NCI-H510A treated with DMSO at 0.1 percent for 48 hours (cell line): ENCODE measurements at regions not wholly inside any gene's neighbourhood (a gene's known extent, or its start where the extent isn't known, plus 50 kb on each side); places are given as distances from the start of the nearest gene placed in this dataset.
"Not testable (repeated sequence)": the region's sequence is repeated elsewhere in the genome, so short reads cannot be mapped to it uniquely, and the experiment has no call there.

Experiments
- DNase-seq: peaks from one replicate; lab custom pipeline; 2025; lab: John Stamatoyannopoulos, UW

DNA sequence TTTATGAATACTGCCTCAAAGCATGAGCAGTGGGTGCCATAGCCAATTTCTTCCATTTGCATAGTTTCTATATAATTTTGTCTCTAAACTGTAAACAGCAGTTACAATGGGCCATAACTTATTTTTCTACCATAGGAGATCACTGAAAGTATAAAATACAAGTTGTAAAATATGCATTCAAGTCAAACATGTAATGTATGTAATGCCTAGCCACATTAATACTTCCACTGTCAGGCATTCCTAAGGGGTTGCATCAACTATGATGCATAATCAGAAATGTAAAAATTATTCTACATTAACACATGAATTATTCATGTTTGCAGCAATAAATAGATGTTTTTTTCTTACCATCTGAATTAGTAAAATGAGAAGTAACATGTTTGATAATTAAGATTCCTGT lies 560.3 kb upstream of the ZP4 start:
- no peak for DNase-seq

DNA sequence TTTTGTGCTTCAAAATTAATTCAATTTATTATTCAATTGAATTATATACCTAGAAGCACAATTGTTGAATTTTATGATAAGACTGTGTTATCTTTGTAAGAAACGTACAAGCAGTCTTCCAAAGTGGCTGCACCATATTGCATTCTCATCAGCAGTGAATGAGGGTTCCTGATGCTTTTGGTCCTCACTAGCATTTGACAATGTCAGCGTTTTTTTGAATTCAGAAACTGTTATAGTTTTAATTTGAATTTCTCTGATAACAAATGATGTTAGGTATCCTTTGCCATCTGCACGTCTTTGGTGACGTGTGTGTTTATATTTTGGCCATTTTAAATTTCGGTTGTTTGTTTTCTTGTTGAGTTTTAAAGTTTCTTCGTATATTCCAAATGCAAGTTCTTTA lies 553.0 kb upstream of the ZP4 start:
- no peak for DNase-seq

DNA sequence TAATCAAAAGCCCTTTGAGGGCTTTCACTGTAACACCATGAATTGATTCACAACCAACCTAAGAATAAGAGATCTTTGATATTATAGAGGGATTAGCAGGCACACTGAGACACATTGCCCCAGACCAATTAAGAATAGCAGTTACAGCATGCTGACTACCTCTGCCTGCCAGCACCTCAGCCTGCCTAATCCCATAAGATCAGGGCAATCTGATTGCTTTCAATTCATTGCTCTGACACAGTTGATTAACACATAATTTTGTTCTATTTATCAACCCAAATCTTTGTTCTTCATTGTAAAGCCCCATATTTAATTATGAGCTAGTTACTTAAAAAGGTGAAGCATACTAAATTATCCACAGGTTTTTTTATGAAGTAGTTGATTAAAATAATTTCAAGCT lies 548.8 kb upstream of the ZP4 start:
- no peak for DNase-seq

GRCh38 chr1:238438311-238439270 lies 547.9 kb upstream of the ZP4 start:
- DNase-seq, result no peak

DNA sequence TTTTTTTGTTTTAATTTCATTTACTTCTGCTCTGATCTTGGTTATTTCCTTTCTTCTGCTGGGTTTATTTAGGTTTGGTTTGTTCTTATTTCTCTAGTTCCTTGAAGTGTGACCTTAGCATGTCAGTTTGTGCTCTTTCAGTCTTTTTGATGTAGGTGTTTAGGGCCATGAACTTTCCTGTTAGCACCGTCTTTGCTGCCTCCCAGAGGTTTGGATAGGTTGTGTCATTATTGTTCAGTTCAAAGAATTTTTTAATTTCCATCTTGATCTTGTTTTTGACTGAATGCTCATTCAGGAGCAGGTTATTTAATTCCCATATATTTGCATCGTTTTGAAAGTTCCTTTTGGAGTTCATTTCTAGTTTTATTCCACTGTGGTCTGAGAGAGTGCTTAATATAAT lies 539.0 kb upstream of the ZP4 start:
- DNase-seq, result not testable (repeated sequence)

DNA sequence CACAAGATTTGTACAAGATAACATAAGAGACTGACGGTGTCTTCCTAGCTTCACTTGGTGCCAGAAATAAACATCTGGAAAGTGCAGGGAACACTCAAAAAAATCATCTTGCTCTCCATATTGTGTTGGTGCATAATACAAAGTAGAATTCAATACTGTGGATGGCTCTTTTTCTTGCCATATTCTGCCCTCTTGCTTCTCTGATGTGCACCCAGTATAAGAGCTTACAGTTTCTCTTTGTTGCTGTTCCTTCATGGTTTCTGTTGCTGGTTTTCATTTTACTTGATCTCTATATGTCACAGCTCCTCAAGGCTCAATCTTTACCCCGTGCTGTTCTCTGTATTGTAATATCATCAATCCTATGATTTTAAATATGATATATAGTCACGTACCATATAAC lies 528.5 kb upstream of the ZP4 start:
- DNase-seq, result no peak

- DNase-seq, result no peak
Observed at GRCh38 chr1:238409932-238410331, 519.2 kb upstream of the ZP4 start.

GRCh38 chr1:238409191-238409850 lies 518.6 kb upstream of the ZP4 start:
- DNase-seq, result no peak

DNA sequence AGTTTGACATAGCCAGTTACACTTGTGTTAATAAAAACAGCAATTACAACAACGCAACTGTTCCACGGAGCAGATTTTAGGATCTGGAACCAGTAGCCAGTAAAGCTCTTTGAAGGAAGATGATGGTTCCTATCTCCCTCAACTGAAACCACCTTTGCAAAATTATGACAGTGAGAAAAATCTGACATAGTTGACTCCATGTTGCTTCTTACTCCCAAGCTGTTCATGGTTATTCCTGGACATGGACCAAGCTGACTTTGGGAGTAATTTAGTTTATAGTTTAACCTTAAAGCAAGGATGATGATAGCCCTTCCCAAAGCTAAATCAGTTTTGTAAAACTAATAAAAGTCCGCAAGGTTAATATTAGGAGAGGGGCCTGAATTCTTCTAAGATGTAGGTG lies 518.0 kb upstream of the ZP4 start:
- no peak for DNase-seq

DNA sequence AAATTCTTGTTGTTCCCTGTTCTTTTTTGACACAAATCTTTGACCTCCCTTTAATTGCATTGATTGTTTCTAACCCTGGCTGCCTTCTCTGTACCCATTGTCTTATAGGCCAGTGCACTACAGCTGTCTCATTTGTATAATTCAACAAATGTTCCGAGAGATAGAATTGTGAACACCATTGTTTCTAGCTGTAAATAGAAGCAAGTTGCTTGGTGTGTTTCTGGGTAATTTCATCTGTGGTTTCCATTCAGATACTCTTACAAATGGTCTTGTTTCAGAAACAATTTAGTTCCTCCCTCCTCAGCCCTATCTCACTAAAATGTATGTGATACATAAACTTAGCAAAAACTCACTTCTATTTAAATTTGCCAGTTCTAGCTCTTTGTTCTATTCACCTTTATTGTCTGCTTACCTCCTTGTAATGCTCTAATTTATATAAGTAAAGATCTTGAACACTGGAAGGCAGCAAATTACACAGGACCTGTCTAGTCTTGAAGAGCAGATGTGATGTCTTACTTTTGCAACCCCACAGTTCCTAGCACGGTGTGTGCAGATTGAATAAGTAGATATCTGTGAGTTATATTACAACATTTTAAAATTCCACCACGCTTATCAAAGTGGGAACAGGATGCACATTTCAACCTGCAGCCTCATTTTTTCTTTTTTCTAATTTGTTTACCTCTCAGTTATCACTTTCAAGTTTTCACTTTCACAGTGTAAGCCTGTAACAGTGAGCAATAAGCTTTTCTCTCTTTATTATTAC lies 515.6 kb upstream of the ZP4 start:
- DNase-seq, result no peak

GRCh38 chr1:238404921-238405320 lies 514.2 kb upstream of the ZP4 start:
- no peak for DNase-seq

DNA sequence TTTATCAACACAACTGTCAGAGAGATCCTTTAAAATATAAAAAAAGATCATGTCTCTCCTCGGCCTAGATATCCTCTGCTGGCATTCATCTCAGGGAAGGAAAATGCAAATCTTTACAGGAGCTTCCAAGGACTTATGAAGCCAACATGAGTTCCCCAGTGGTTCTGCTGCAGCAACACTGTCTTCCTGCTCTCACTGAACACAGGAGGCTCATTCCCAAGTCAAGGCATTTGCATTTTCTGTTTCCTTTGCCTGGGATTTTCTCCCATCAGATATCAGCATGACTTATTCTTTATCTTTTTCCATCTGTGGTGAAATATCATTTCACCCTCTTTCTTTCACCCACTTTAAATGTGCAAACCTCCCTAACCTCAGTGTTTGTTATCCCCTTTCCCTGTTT lies 513.8 kb upstream of the ZP4 start:
- DNase-seq, result no peak

DNA sequence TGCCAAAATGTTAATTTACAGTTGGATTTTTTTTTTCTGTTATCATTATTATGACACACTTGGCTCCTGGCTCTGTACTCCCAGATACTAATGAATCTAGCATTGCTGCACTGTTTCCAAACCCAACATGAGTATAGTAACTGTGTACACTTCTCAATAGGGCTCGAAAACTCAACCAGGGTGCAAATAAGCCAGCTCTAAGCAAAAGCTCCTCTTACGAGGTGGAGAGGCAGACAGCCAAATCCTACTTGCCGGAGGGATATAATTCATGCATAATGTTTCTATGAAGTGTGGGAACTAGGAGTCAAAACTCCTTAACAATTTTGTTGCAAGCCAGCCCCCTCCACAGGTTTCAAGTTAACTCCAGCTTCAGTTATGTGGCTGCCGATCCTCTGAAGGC lies 510.4 kb upstream of the ZP4 start:
- DNase-seq, result no peak

DNA sequence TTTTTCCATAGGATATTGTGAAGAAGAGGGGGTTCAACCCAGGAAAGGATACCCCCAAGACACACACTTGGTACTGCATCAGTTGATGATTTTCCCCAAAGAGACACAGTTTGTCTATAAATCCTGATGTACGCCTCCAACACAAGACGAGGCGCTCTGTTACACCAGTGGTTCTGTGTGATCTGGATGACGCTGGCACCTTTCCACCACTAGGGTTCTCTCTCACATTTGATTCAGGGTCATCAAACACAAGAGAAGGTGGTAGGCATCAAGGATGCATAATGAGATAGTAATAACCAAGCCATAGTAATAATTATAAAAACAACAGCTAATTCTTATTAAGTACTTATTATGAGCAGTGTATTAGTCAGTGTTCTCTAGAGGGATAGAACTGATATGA lies 508.8 kb upstream of the ZP4 start:
- DNase-seq, result no peak

GRCh38 chr1:238396140-238396539 lies 505.4 kb upstream of the ZP4 start:
- DNase-seq, result no peak

DNA sequence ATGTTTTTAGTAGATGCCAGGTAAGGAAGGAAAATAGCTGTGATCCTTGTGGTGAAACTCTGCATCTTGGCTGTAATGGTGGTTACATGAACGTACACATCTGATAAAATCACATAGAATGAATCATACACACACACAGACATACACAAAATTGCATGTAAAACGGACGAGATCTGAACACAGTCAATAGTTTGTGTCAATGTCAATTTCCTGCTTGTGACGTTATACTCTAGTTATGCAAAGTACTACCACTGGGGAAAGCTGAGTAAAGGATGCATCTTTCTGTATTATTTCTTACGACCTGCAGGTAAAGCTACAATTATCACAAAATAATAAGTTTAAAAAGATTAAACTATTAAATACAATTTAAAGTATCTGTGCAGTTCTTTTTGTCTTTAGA lies 493.7 kb upstream of the ZP4 start:
- DNase-seq, result no peak

- DNase-seq, result no peak
Observed at GRCh38 chr1:238380167-238380566, 489.4 kb upstream of the ZP4 start.

- not testable (repeated sequence) for DNase-seq
Observed at GRCh38 chr1:238379446-238379845, 488.7 kb upstream of the ZP4 start.

DNA sequence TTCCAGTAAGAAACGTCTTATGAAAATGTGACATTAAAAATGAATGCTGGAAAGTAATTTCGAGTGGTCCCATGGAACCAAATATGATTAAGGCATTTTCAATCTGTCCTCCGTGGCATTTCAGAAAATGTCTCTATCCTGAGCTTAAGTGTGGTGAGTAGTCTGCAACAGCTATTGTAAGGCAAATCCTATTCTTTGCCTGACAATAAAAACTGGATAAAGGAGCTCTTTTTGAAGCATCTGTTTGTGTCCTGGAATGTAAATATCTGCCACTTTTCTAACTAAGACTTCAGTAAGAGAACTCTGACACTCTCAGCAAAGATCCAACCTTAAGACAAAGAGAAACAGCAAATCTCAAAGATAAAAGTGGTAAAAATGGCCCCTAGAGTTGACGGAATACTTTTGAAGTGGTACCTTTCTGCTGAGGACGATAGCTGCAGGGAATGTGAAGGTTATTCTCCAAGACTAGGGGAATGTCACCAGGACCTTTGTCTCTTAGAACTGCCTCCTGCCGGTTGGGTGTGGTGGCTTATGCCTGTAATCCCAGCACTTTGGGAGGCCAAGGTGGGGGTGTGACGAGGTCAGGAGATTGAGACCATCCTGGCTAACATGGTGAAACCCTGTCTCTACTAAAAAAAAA lies 486.7 kb upstream of the ZP4 start:
- no peak for DNase-seq

GRCh38 chr1:238370599-238370998 lies 479.9 kb upstream of the ZP4 start:
- DNase-seq, result no peak

- DNase-seq, result no peak
Observed at GRCh38 chr1:238364214-238364892, 473.6 kb upstream of the ZP4 start.

DNA sequence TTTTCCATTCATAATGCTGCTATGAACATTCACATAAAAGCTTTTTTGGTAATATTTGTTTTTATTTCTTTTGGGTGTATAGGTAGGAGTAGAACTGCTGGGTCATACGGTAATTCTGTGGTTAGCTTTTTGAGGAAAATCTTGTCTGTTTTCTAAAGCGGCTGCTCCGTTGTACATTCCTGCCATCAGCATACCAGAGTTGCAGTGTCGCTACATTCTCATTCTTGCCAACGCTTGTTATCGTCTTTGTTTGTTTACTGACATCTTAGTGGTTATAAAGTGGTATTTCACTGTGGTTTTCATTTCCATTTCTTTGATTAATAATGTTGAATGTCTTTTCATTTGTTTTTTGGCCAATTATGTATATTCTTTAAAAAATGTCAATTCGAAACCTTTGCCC lies 469.8 kb upstream of the ZP4 start:
- no peak for DNase-seq
